ACHN (cell line): ENCODE measurements at regions not wholly inside any gene's neighbourhood (a gene's known extent, or its start where the extent isn't known, plus 50 kb on each side); places are given as distances from the start of the nearest gene placed in this dataset.
A peak's percentile ranks its signal among the peaks of the same experiment; 100 is the strongest.

Source experiments
- DNase-seq: peaks from one replicate; pipeline ENCODE4 v3.0.0-alpha.2; 2015
- in situ Hi-C: cut with HindIII; loops from 2 replicates; pipeline ENCODE4 v1.10.0; 2017; ENCODE audit warnings: low sequenced_read_pairs, low pct_ligation_motif_present, low pct_unique_long_range_greater_than_20kb

DNA sequence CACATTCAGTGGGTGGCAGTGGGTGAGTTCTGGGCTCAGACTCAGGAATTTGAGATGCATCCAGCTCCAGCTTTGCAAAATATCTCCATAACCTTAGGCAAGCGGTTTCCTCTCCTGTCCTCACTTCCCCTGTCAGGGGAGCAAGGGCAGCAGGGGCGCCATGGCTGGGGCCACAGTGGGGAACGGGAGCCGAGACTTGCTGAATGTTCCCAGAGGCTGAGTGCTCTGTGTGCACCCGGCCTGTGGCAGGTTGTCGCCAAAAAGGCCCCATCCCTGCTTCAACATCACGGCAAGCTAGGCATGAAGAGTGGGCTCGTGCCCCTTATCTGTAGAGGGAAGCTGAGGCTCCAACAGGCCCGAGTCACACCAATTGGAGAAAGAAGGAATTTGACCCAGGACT is 268.8 kb downstream of the NSG2 start:
- no peak for DNase-seq
- in situ Hi-C loops, result loop anchor here (25.0 kb wide), 2 partner anchors 277 to 702 kb away; partner anchors contain the start of genes BOD1 and NSG2

DNA sequence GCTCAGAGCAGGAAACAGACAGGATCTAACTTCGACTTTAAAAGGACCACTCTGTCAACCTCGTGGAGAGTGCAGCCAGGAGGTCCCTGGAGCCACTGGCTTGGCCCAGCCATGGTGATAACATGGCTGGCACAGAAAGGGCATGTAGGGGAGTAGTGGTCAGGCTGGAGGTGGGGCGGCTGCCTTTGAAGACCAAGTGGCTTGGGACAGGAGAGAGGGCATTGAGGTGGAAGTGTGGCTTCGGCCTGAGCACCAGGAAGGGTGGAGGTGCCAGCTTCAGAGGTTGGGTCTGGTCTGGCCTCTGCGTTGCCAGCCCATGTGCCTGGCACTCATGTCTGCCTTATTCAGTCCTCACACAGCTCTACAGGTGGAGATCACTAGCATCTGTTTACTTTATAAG is 270.0 kb downstream of the NSG2 start:
- in situ Hi-C loops, result loop anchor here (25.0 kb wide), 2 partner anchors 278 to 703 kb away; partner anchors contain the start of genes BOD1 and NSG2
- DNase-seq, result no peak

DNA sequence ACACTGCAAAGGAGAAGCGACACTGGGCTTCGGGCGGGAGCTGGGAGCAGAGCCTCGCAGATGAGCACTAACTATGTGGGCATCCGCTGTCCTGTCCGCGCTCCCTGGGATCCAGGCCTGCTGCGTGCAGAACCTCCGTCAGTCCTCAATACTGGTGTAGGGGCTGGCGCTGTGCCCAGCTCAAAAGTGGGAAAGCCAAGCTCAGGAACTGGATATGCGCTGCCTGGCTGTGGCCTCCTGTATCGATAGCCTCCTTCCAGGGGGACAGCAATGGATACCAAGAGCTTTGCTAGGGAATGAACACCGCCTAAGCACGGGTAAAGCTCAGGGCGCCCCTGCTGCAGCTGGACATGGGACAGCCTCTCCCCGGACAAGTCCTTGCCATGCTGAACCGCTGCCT is 270.4 kb downstream of the NSG2 start:
- in situ Hi-C loops, result loop anchor here (25.0 kb wide), 2 partner anchors 279 to 704 kb away; partner anchors contain the start of genes BOD1 and NSG2
- DNase-seq, result no peak

DNA sequence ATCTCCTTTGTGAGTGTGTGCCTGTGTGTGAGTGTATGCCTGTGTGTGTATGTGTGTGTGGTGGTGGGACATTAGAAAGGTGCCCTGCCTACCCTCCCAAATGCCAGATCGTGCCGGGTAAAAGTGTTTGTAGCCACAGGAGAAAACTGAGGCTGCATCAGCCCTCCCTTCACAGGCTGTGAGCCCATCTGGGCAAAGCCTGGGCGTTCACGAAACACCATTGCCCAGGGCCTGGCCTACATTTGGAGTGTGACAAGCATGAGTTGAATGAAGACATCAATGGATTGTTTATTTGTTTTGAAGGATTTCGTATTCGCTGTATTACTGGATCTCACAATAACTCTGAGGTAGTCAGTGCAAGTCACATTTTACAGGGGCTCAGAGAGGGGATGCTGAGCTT is 270.8 kb downstream of the NSG2 start:
- no peak for DNase-seq
- in situ Hi-C loops, result loop anchor here (25.0 kb wide), 2 partner anchors 279 to 704 kb away; partner anchors contain the start of genes BOD1 and NSG2

DNA sequence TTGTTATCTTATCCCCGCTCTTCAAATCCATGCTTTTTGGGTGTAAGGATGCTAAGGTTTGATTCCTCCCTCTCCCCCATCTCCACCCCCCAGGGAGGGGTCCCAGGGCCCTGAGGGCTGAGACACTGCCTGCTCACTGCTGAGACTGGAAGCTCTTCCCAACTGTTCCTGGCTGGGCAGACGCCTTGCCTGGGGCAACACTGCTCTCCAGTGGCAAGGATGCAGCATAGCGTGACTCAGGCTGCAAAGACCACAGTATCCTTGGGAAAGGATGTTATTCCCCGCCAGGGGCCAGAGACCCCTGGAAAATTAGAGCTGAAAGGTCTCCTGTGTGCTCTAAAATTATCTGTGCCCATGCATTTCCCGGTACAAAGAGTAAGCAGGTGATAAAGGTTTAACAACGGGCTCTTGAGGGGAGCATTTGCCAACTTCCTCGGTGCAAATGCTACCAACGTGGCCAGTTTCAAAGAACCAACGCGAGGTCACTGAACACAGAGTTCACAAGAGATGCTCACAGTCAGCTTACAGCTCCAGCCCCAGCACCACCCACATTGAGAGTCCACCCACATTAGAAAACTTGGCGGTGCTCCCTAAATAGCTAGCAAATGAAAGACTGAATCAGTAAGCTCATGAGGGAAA is 271.9 kb downstream of the NSG2 start:
- peak; percentile 47 for DNase-seq
- in situ Hi-C loops, result loop anchor here (25.0 kb wide), 2 partner anchors 280 to 705 kb away; partner anchors contain the start of genes BOD1 and NSG2

DNA sequence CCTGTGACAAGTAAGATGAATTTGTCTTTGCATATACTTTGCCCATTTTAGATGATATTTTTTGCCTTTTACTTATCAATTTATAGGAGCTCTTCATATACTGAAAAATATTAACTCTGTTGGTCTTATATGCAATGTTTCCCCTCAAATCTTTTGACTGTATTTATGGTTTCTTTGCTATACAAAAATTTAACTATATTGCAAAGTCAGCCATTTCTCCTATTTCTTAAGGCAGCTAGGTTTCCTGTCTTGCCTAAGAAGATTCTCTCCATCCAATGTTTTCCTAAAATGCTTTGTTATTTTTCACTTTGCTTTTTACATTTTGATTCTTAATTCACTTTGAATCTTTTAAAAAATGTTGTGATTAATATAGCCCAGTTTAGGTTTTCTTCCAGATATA is 273.1 kb downstream of the NSG2 start:
- DNase-seq, result no peak
- in situ Hi-C loops, result loop anchor here (25.0 kb wide), 2 partner anchors 281 to 706 kb away; partner anchors contain the start of genes BOD1 and NSG2

DNA sequence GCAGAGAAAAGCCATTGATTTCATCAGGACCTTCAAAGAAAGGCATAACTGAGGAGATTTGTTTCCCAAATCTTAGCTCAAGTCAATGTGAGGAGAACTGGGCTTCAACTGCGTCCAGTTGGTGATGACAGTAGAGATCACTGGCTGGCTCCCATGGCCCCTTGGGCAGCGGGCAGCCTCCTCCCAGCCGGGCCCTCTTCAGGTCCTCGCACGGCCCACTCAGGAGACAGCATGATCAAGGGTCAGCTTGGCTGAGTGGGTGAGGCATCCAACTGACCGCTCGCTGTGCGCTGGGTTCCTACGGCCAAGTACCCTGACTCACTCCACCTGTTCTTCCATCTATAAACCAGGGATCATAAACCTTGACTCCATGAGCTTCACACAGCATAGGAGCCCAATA is 274.0 kb downstream of the NSG2 start:
- in situ Hi-C loops, result loop anchor here (25.0 kb wide), 2 partner anchors 282 to 707 kb away; partner anchors contain the start of genes BOD1 and NSG2
- DNase-seq, result no peak

DNA sequence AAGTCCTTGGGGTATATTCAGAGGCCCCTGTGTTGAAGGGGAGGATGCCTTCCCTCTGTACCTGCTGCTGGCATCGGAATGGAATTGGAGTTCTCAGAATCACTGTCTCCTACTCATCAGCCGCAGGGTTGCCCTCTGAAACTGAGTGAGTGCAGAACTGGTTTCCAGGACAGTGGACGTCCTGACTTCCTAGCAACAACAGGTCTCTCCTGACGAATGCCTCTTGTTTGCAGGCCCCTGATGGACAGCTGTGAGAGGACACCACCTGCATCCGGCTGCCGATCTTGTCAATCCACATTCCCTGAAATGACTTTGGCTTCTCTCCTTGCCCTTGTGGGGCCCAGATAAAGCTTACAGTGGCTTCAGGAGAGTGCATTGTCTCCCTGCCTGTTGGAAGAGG is 274.5 kb downstream of the NSG2 start:
- DNase-seq, result no peak
- in situ Hi-C loops, result loop anchor here (25.0 kb wide), 2 partner anchors 283 to 708 kb away; partner anchors contain the start of genes BOD1 and NSG2

DNA sequence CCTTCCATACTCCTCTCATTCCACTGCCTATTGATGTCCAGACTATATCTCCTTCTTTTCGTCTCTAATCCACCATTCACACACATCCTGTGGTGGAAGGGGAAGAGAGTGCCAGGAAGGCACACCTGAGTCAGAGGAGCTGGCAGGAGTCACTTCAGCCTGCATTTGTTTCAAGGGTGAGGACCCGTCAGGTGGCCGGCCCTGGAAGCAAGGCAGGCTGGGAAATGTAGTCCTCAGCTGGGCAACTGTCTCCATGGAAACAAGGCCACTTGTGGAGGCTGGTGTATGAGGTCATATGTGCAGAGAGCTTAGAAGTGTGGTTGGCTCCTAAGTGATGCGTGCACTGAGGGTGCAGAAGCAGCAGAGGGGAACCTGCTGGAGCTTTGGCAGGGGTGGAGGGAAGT is 278.4 kb downstream of the NSG2 start:
- in situ Hi-C loops, result loop anchor here (25.0 kb wide), 2 partner anchors 287 to 712 kb away; partner anchors contain the start of genes BOD1 and NSG2
- peak; percentile 65 for DNase-seq

DNA sequence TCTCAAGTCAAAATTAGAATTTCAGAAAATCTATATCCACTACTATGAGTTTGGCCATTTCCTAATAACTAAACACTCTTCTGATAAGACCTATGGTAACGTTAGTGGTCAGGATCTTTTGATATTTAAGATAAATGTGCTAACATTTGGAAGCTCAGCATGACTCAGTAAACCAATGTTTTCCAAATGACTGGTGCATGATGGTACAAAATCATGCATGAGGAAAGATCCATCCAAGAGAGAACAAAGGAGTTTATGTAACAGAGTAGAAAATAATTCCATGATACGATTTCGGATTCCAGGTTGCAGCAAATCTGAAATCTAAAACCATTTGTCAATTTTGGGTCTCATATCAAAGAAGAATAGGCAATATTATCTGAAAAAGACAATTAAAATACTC is 279.2 kb downstream of the NSG2 start:
- DNase-seq, result no peak
- in situ Hi-C loops, result loop anchor here (25.0 kb wide), 2 partner anchors 287 to 712 kb away; partner anchors contain the start of genes BOD1 and NSG2

DNA sequence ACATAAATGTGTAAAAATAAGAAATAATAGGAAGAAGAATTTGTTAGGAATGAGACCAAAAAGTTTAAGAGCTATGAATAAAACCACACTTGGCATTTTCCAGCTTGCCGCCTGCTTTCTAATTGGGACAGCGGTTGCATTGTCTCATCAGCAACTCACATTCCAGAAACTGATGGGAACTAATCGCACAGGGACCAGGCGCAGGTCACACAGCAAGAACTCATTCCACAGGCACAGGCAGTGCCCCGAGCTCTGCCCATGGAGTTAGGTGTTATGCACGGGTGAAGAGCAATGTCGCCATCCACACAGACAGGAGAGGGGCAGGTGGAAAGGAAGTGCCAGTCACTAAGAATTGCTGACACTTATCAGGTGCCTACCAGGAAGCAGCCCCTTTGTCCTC is 279.9 kb downstream of the NSG2 start:
- in situ Hi-C loops, result no loop called here
- no peak for DNase-seq

DNA sequence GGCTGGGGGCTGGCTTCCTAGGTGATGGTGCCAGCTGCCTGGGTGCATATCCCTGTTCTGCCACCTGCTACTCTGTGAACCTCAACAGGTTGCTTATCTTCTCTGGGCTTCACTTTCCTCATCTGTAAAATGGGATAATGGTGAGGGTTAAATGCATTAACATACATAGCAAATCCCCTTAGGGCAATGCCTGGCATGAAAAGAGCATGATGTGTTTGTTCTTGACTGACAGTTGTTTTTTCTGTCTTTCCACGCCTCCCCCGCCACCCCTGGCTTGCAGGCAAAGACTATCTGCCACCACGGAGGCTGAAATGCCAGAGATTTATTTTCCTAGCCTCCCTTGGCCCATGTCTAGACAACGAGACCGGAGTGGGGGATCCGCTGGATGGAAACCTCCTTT is 280.5 kb downstream of the NSG2 start:
- in situ Hi-C loops, result no loop called here
- DNase-seq, result no peak

DNA sequence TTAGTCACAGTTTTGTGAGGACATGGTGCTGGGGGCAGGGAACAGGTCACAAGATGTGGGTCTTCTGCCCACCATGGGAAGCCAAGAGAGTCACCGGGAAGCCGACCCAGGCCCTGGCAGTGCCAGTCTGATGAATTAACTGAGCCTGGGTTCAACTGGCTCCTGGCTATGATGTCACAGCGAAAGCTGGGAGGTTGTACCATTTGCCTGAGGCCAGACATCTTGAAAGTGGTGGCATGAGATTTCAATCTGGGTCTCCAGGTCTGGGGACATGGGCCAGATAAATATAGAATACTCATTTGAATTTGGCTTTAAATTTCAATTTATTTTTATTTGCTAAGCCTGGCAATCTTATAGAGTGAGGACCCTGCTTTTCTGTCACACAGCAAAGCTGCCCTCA is 280.9 kb downstream of the NSG2 start:
- in situ Hi-C loops, result no loop called here
- no peak for DNase-seq

DNA sequence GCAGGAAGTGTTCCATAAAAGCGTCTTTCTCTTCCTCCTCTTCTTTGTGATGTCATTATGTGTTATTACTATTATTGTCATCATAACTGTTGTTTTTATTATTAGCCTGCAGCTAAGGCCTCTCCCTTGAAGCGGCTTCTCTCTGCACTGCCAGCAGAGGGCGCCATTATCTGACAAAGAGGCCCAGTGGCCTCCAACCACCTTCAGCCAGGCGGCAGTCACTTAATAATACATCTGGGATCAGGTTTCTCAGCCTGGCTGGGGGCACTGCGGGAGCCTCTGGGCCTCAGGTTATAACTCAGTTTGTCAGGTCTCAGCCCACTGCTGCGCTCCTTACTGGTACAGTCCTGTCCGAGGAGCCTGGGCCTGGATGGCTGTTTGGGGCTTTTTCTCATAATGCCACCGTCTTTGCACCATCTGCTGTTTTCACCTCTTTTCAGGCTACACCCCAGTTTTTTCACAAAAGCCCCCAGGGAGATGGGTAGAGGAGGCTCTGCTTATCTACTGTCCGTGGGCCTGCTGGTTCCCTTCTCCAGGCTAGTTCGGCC is 281.9 kb downstream of the NSG2 start:
- peak; percentile 68 for DNase-seq
- in situ Hi-C loops, result no loop called here

DNA sequence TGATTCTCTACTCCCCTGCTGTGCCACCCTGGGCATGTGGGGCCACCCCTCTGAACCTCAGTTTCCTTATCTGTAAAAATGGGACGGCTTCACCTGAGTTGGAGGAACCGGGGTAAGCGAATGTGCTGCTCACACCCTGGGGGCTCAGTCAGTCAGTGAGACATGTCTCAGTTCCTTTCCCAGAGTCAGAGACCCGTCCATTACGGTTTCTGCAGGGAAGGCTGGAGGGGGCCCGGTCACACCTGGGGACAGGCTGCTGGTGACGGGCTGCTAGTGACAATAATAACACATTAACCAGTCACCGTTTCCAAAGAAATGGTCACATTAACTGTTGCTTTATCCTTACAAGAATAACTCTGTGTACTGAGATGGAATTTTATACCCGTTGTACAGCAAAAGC is 282.4 kb downstream of the NSG2 start:
- in situ Hi-C loops, result no loop called here
- DNase-seq, result no peak

DNA sequence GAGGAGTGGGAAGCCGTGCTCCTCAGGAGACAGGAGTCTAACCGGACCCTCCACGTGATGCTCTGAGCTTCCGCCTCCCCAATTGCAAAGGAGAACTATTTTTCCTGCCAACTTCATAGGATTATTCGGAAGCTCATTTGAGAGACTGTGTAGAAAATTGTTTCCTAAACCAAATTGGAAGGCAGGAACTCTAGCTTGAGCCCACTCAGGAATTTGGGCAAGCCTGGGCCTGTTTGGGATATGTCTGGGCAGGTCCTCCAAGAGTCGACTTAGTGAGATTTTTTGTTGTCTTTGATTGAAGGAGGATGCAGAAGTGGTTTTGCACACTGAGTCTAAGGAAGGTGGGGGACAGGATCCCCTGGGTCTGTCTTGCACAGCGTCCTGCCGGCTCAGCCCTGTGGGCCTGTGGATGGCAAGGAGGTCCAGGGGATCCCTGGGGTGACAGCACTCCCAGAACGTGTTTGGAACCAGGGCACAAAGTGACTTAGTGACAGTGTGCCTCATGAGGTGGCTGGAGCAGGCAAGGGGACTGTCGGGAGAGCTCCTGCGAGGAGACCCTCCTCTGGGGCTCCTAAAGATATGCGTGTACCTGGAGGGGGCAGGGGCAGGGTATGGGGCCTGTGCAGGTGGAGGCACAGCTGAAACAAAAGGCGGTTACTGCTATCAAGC is 283.3 kb downstream of the NSG2 start:
- in situ Hi-C loops, result no loop called here
- DNase-seq, result no peak

DNA sequence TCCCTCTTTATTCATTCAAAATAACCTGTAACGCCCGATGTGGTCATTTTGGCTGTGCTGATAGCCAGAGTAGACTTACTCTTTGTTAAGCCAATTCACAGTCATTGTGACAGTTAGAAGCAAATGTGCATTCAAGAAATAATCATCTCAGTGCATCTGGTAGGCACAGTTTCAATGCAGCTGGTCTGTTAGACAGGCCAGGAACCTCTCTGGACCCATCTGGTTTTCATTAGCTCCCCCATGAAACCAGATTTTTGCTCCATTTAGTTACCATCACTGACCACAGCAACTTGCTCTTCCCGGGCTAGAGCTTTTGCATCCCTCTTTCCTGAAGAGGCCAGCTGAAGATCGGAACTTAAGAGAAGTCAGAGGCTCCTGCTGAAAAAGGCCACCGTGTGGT is 284.2 kb downstream of the NSG2 start:
- in situ Hi-C loops, result no loop called here
- DNase-seq, result no peak

DNA sequence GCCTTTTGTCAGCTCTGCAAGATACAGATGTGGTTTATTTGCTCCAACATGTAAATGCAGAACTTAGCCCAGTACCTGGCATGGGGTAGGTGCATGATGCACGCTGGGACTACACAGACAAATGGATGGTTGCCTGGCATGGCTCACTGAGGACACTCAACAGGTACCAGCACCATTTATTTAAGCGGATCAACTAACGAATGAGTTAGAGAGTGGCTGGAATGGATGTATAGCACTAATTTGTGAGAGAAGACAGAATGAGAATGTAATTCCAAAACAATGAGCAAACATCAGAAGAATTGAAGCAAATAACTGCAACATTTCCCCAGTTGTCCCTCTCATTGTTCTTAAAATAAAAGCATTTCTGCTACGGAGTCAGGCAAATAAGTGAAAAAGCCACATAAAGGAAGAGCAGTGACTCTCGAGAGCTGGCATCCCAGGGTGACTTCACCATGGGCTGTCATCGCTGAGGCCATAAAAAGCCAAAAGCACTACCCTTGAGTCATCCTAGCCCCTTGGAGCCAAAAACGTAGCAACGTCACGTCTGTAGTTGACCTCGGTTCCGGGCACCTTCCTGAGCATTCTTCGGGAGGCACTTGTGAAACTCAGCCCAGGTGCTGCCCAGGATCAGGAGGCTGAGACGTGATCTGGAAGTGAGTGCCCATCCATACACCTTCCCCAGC is 290.3 kb downstream of the NSG2 start:
- in situ Hi-C loops, result no loop called here
- DNase-seq, result no peak

DNA sequence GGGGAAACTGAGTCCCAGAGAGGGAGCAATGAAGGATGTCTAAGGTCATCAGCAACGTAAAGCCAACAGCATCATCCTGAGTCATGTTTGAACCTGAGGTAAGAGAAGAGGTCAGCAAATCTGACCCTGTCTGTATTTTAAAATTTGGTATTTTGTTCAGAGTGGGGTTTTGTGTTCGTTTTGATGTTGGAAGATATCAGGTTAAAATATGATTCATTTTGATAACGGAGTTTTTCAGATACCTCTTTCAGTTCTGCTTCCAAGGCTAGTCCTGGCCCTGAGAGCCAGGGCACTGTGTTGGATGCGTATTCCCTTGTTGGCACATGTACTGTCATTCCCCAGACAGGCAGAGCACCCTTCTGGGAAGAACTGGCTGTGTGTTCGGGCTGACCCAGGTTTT is 291.0 kb downstream of the NSG2 start:
- in situ Hi-C loops, result no loop called here
- no peak for DNase-seq
